ENCODE measurements at regions not wholly inside any gene's neighbourhood (a gene's known extent, or its start where the extent isn't known, plus 50 kb on each side); places are given as distances from the start of the nearest gene placed in this dataset.

GRCh38 chrX:96386325-96386724 is 298.3 kb upstream of the DIAPH2 start:
- Histone ChIP-seq H3K4me3 (ENCODE audit: low read length) (no peak overlapping the region), H3K4me1 (ENCODE audit: insufficient read depth, low read length) (no peaks in the 10 kb centered on the region), H3K36me3 (ENCODE audit: insufficient read depth, low read length) (no peaks in the 10 kb centered on the region), H3K27me3 (ENCODE audit: control insufficient read depth in 1 of 2, insufficient read depth in 2 of 2, low read length in 2 of 2) (no peaks in the 10 kb centered on the region), H3K27ac (ENCODE audit: low read depth in 1 of 2, low read length in 2 of 2) (no peak overlapping the region), H3K9me3 (ENCODE audit: control insufficient read depth in 1 of 2, insufficient read depth in 1 of 2, low read length in 2 of 2) (no peaks in the 10 kb centered on the region)
- intact Hi-C loops (cut with DNase I, micrococcal nuclease) = no loop called here
- CTCF ChIA-PET = no interaction called here
- Mint-ChIP-seq H3K36me3 (ENCODE audit: low read depth) (no peaks in the 10 kb centered on the region), H3K9me3 (no peaks in the 10 kb centered on the region), H3K27me3 (no peaks in the 10 kb centered on the region), H3K4me1 (ENCODE audit: low read depth) (no peaks in the 10 kb centered on the region), H3K27ac (no peak overlapping the region), H3K4me3 (no peak overlapping the region)
- DNase-seq (no peak), ATAC-seq (ENCODE audit: poor library complexity) (no peak)
- TF ChIP-seq, protein P1, sequence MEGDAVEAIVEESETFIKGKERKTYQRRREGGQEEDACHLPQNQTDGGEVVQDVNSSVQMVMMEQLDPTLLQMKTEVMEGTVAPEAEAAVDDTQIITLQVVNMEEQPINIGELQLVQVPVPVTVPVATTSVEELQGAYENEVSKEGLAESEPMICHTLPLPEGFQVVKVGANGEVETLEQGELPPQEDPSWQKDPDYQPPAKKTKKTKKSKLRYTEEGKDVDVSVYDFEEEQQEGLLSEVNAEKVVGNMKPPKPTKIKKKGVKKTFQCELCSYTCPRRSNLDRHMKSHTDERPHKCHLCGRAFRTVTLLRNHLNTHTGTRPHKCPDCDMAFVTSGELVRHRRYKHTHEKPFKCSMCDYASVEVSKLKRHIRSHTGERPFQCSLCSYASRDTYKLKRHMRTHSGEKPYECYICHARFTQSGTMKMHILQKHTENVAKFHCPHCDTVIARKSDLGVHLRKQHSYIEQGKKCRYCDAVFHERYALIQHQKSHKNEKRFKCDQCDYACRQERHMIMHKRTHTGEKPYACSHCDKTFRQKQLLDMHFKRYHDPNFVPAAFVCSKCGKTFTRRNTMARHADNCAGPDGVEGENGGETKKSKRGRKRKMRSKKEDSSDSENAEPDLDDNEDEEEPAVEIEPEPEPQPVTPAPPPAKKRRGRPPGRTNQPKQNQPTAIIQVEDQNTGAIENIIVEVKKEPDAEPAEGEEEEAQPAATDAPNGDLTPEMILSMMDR (IDR thresholded peaks at IDR 0.05) = no peak
- POLR2A ChIA-PET = no interaction called here

- no peaks in the 10 kb centered on the region for H3K9me3 ChIP-seq (ENCODE audit: control insufficient read depth in 1 of 2, insufficient read depth in 1 of 2, low read length in 2 of 2)
- no peaks in the 10 kb centered on the region for H3K27me3 Mint-ChIP-seq
- H3K4me1 ChIP-seq (ENCODE audit: insufficient read depth, low read length) = no peaks in the 10 kb centered on the region
- TF ChIP-seq, protein P1 (IDR thresholded peaks at IDR 0.05) = no peak
- no peak overlapping the region for H3K27ac Mint-ChIP-seq
- H3K36me3 Mint-ChIP-seq (ENCODE audit: low read depth) = no peaks in the 10 kb centered on the region
- no peaks in the 10 kb centered on the region for H3K36me3 ChIP-seq (ENCODE audit: insufficient read depth, low read length)
- no peaks in the 10 kb centered on the region for H3K9me3 Mint-ChIP-seq
- H3K4me3 ChIP-seq (ENCODE audit: low read length) = no peak overlapping the region
- ChIA-PET POLR2A (no interaction called here), CTCF (no interaction called here)
- H3K27ac ChIP-seq (ENCODE audit: low read depth in 1 of 2, low read length in 2 of 2) = no peak overlapping the region
- intact Hi-C loops (cut with DNase I, micrococcal nuclease) = no loop called here
- ATAC-seq (ENCODE audit: poor library complexity) (no peak), DNase-seq (no peak)
- H3K4me3 Mint-ChIP-seq = no peak overlapping the region
- no peaks in the 10 kb centered on the region for H3K27me3 ChIP-seq (ENCODE audit: control insufficient read depth in 1 of 2, insufficient read depth in 2 of 2, low read length in 2 of 2)
- H3K4me1 Mint-ChIP-seq (ENCODE audit: low read depth) = no peaks in the 10 kb centered on the region
Observed at GRCh38 chrX:96386981-96387380, 297.7 kb upstream of the DIAPH2 start.

- TF ChIP-seq, protein P1 (IDR thresholded peaks at IDR 0.05) = no peak
- Histone ChIP-seq H3K36me3 (ENCODE audit: insufficient read depth, low read length) (no peaks in the 10 kb centered on the region), H3K27ac (ENCODE audit: low read depth in 1 of 2, low read length in 2 of 2) (no peak overlapping the region), H3K9me3 (ENCODE audit: control insufficient read depth in 1 of 2, insufficient read depth in 1 of 2, low read length in 2 of 2) (no peaks in the 10 kb centered on the region), H3K27me3 (ENCODE audit: control insufficient read depth in 1 of 2, insufficient read depth in 2 of 2, low read length in 2 of 2) (no peaks in the 10 kb centered on the region), H3K4me1 (ENCODE audit: insufficient read depth, low read length) (no peaks in the 10 kb centered on the region), H3K4me3 (ENCODE audit: low read length) (no peak overlapping the region)
- no peaks in the 10 kb centered on the region for H3K4me1 Mint-ChIP-seq (ENCODE audit: low read depth)
- ATAC-seq (ENCODE audit: poor library complexity) = no peak
- H3K27me3 Mint-ChIP-seq = no peaks in the 10 kb centered on the region
- no peaks in the 10 kb centered on the region for H3K36me3 Mint-ChIP-seq (ENCODE audit: low read depth)
- no peak overlapping the region for H3K4me3 Mint-ChIP-seq
- no peak overlapping the region for H3K27ac Mint-ChIP-seq
- intact Hi-C loops (cut with DNase I, micrococcal nuclease) = no loop called here
- POLR2A ChIA-PET = no interaction called here
- CTCF ChIA-PET = no interaction called here
- H3K9me3 Mint-ChIP-seq = no peaks in the 10 kb centered on the region
- no peak for DNase-seq
Observed at GRCh38 chrX:96387801-96388200, 296.8 kb upstream of the DIAPH2 start.

All from CD4-positive, alpha-beta T cell (primary cell).